Neural cell (in vitro differentiated cells): ENCODE measurements at regions not wholly inside any gene's neighbourhood (a gene's known extent, or its start where the extent isn't known, plus 50 kb on each side); places are given as distances from the start of the nearest gene placed in this dataset.

Experiments
- H2AFZ ChIP-seq: fragments of 200-600, 300-800 bp; sonication (generic), shearing (Covaris generic); 2 replicates; pipeline ENCODE4 v1.6.0; 2014; ENCODE audit warnings: low read depth, mild to moderate bottlenecking, antibody characterized with exemption, low read length, moderate library complexity
- H3F3A ChIP-seq: fragments of 200-600 bp; shearing (Covaris generic); 2 replicates; pipeline ENCODE4 v1.6.1; 2016; ENCODE audit warnings: mild to moderate bottlenecking, moderate library complexity, mixed read lengths, antibody characterized with exemption, low read length; ENCODE audit not compliant: insufficient read depth, poor library complexity, severe bottlenecking
- H3K27ac ChIP-seq: fragments of 200-600, 300-800 bp; sonication (generic), shearing (Covaris generic); 2 replicates; pipeline ENCODE4 v1.5.1; 2014; ENCODE audit warnings: mild to moderate bottlenecking, low read length, moderate library complexity
- H3K27me3 ChIP-seq: fragments of 300-800, 200-600 bp; sonication (generic), shearing (Covaris generic); 2 replicates; pipeline ENCODE4 v1.6.0; 2014; ENCODE audit warnings: mild to moderate bottlenecking, low read depth, low read length, moderate library complexity; ENCODE audit not compliant: insufficient read depth
- H3K36me3 ChIP-seq: fragments of 300-800, 200-600 bp; sonication (generic), shearing (Covaris generic); 2 replicates; pipeline ENCODE4 v1.5.1; 2014; ENCODE audit warnings: mild to moderate bottlenecking, antibody characterized with exemption, low read length, moderate library complexity; ENCODE audit not compliant: insufficient read depth
- H3K4me2 ChIP-seq: fragments of 300-800, 200-600 bp; sonication (generic), shearing (Covaris generic); 2 replicates; pipeline ENCODE4 v1.6.0; 2014; ENCODE audit warnings: mild to moderate bottlenecking, low read length
- H3K4me3 ChIP-seq: fragments of 300-800, 200-600 bp; sonication (generic), shearing (Covaris generic); 2 replicates; pipeline ENCODE4 v1.5.1; 2014; ENCODE audit warnings: mild to moderate bottlenecking, low read length, moderate library complexity
- H3K79me2 ChIP-seq: fragments of 200-600 bp; shearing (Covaris generic); replicated peaks from 2 replicates; pipeline ENCODE4 v1.6.0; 2014; ENCODE audit warnings: mild to moderate bottlenecking, low read length, moderate library complexity; ENCODE audit not compliant: insufficient read depth
- H3K9ac ChIP-seq: fragments of 300-800, 200-600 bp; sonication (generic), shearing (Covaris generic); 2 replicates; pipeline ENCODE4 v1.6.1; 2016; ENCODE audit warnings: mild to moderate bottlenecking, low read length, mixed read lengths
- H3K9me2 ChIP-seq: fragments of 200-600 bp; shearing (Covaris generic); 2 replicates; pipeline ENCODE4 v1.6.1; 2016; ENCODE audit warnings: mild to moderate bottlenecking, low read length, mixed read lengths; ENCODE audit not compliant: insufficient read depth
- H3K9me3 ChIP-seq: fragments of 200-600, 300-800 bp; sonication (generic), shearing (Covaris generic); 2 replicates; pipeline ENCODE4 v1.6.1; 2016; ENCODE audit warnings: mild to moderate bottlenecking, mixed run types, low read length, moderate library complexity, mixed read lengths
- H4K20me1 ChIP-seq: fragments of 200-600 bp; shearing (Covaris generic); 2 replicates; pipeline ENCODE4 v1.6.1; 2016; ENCODE audit warnings: mild to moderate bottlenecking, mixed run types; ENCODE audit not compliant: insufficient read depth
- CTCF ChIP-seq: fragments of 450-650 bp; IDR thresholded peaks from 2 replicates; pipeline ENCODE4 v1.5.1; 2014; ENCODE audit warnings: antibody characterized with exemption, mild to moderate bottlenecking, moderate library complexity; ENCODE audit not compliant: poor library complexity, severe bottlenecking
- EP300 ChIP-seq: fragments of 450-650 bp; conservative IDR thresholded peaks from 2 replicates; pipeline ENCODE4 v1.6.1; 2014; ENCODE audit warnings: antibody characterized with exemption, mild to moderate bottlenecking, moderate library complexity; ENCODE audit not compliant: poor library complexity, severe bottlenecking
- EZH2 ChIP-seq: fragments of 200-600, 300-800 bp; shearing (Covaris generic), sonication (generic); IDR thresholded peaks from 2 replicates; pipeline ENCODE4 v1.6.1; 2014; ENCODE audit warnings: antibody characterized with exemption, low read length, borderline replicate concordance, mild to moderate bottlenecking; ENCODE audit not compliant: insufficient read depth, poor library complexity, severe bottlenecking
- MXI1 ChIP-seq: fragments of 450-650 bp; conservative IDR thresholded peaks from 2 replicates; pipeline ENCODE4 v1.6.1; 2014; ENCODE audit warnings: antibody characterized with exemption, mild to moderate bottlenecking; ENCODE audit not compliant: poor library complexity, severe bottlenecking
- POLR2AphosphoS5 ChIP-seq: IDR thresholded peaks from 2 replicates; pipeline ENCODE4 v1.6.1; 2012
- RAD21 ChIP-seq: fragments of 450-650 bp; conservative IDR thresholded peaks from 2 replicates; pipeline ENCODE4 v1.6.1; 2014; ENCODE audit warnings: antibody characterized with exemption, mild to moderate bottlenecking, moderate library complexity
- REST ChIP-seq: IDR thresholded peaks from 2 replicates; pipeline ENCODE4 v1.6.1; 2012; ENCODE audit warnings: borderline replicate concordance
- SMC3 ChIP-seq: fragments of 450-650 bp; conservative IDR thresholded peaks from 2 replicates; pipeline ENCODE4 v1.6.1; 2014; ENCODE audit warnings: antibody characterized with exemption, mild to moderate bottlenecking, moderate library complexity; ENCODE audit not compliant: poor library complexity
- TAF1 ChIP-seq: IDR thresholded peaks from 2 replicates; pipeline ENCODE4 v1.6.1; 2012; ENCODE audit warnings: low read depth

- Histone ChIP-seq H3K36me3 (no peaks in the 10 kb centered on the region), H3K4me2 (no peak overlapping the region), H3K9ac (no peak overlapping the region), H3K27ac (no peak overlapping the region), H3K9me2 (no peaks in the 10 kb centered on the region), H3F3A (no peaks in the 10 kb centered on the region), H3K9me3 (no peaks in the 10 kb centered on the region), H3K4me3 (no peak overlapping the region), H3K27me3 (no peaks in the 10 kb centered on the region), H2AFZ (no peak overlapping the region), H4K20me1 (no peaks in the 10 kb centered on the region), H3K79me2 (no peaks in the 10 kb centered on the region)
- TF ChIP-seq SMC3, result no peak
- TF ChIP-seq RAD21, result no peak
- TF ChIP-seq POLR2AphosphoS5, result no peak
- TF ChIP-seq TAF1, result no peak
- no peak for TF ChIP-seq EP300
- TF ChIP-seq REST, result no peak
- TF ChIP-seq MXI1, result no peak
- no peak for TF ChIP-seq EZH2
Observed at GRCh38 chr4:35673137-35673536, 571.2 kb downstream of the ARAP2 start.

- Histone ChIP-seq H3K36me3 (no peaks in the 10 kb centered on the region), H3K9me3 (no peaks in the 10 kb centered on the region), H2AFZ (no peak overlapping the region), H3K9ac (no peak overlapping the region), H3K4me2 (no peak overlapping the region), H4K20me1 (no peaks in the 10 kb centered on the region), H3F3A (no peaks in the 10 kb centered on the region), H3K9me2 (no peaks in the 10 kb centered on the region), H3K27me3 (no peaks in the 10 kb centered on the region), H3K79me2 (no peaks in the 10 kb centered on the region), H3K27ac (no peak overlapping the region), H3K4me3 (no peak overlapping the region)
- TF ChIP-seq CTCF (no peak), REST (no peak), SMC3 (no peak), MXI1 (no peak), TAF1 (no peak), EZH2 (no peak), POLR2AphosphoS5 (no peak), EP300 (no peak)
Observed at GRCh38 chr4:35684755-35685154, 559.6 kb downstream of the ARAP2 start.
